ENCODE measurements at regions not wholly inside any gene's neighbourhood (a gene's known extent, or its start where the extent isn't known, plus 50 kb on each side); places are given as distances from the start of the nearest gene placed in this dataset.
A peak's percentile ranks its signal among the peaks of the same experiment; 100 is the strongest.

- no peak for DNase-seq (ENCODE audit: low read depth)
- TF ChIP-seq CTCF (conservative IDR thresholded peaks at IDR 0.05; ENCODE audit: control insufficient read depth, insufficient read depth, low read depth, low read length): no peak
- H3K4me3 ChIP-seq (ENCODE audit: control insufficient read depth, low read depth, low read length): no peak overlapping the region
These were observed 88.1 kb upstream of the PIEZO2 start for GRCh38 chr18:11237484-11237883.

DNA sequence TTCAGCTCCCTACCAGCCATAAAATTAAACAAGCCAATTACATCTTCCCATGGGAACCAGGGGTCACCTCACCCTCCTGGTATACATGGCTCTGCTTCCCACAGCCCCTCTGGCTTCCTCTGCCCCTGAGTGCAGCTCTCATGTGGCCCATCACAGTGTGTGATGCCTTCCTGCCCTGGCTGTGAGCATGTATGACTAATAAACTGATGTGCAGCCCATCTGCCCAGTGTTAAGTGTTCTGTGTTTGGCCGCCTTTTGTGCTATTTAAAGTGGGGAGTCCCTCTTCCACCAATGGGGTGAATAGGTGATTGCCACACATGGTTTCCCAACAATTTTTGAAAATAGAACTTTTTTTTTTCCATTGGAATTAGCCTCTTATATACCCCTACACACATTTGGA, 87.7 kb upstream of the PIEZO2 start:
- TF ChIP-seq CTCF (conservative IDR thresholded peaks at IDR 0.05; ENCODE audit: control insufficient read depth, insufficient read depth, low read depth, low read length): no peak
- DNase-seq (ENCODE audit: low read depth): no peak
- no peak overlapping the region for H3K4me3 ChIP-seq (ENCODE audit: control insufficient read depth, low read depth, low read length)

DNA sequence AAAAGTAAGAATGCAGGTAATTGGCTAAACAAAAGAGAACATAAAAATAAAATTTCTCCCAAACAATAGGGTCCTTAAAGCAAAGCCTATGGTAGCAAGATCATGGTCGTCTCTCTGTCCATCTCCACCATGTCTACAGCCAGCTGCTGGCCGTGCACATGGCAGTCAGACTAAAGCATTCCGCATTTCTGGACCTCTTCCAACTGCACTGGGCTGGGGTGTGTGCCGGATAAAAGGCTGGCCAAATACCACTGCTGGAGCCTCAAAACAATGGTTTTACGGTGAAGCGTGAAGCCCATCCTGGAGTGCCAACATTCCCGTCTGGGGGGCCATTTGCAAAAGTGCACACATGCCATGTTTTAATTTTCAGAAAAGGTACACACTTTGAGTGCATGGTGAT, 74.8 kb upstream of the PIEZO2 start:
- TF ChIP-seq CTCF (conservative IDR thresholded peaks at IDR 0.05; ENCODE audit: control insufficient read depth, insufficient read depth, low read depth, low read length): no peak
- no peak overlapping the region for H3K4me3 ChIP-seq (ENCODE audit: control insufficient read depth, low read depth, low read length)
- DNase-seq (ENCODE audit: low read depth): no peak

DNA sequence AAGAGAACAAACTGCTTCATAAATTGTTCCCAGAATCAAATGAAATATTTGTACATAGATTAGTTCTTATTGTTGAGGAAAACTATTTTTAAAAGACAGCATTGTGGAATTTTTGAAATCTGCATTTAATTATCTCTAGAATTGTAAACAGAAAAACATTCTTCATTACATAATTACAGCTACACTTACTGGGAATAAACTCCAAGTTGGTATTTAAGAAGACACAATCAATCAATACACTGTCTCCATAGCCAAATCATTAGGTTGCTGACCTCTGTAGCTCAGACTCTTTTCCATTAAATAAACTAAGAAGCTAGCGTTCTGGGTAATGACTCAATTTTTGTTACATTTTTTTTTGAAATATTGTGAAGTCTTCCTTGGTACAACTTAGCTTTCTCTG, 70.2 kb upstream of the PIEZO2 start:
- no peak for TF ChIP-seq CTCF (conservative IDR thresholded peaks at IDR 0.05; ENCODE audit: control insufficient read depth, insufficient read depth, low read depth, low read length)
- H3K4me3 ChIP-seq (ENCODE audit: control insufficient read depth, low read depth, low read length): no peak overlapping the region
- peak; percentile 2 for DNase-seq (ENCODE audit: low read depth)

GRCh38 chr18:11215216-11215615, 65.8 kb upstream of the PIEZO2 start:
- no peak overlapping the region for H3K4me3 ChIP-seq (ENCODE audit: control insufficient read depth, low read depth, low read length)
- no peak for DNase-seq (ENCODE audit: low read depth)
- TF ChIP-seq CTCF (conservative IDR thresholded peaks at IDR 0.05; ENCODE audit: control insufficient read depth, insufficient read depth, low read depth, low read length): no peak

GRCh38 chr18:11204020-11204419, 54.7 kb upstream of the PIEZO2 start:
- H3K4me3 ChIP-seq (ENCODE audit: control insufficient read depth, low read depth, low read length): no peak overlapping the region
- no peak for TF ChIP-seq CTCF (conservative IDR thresholded peaks at IDR 0.05; ENCODE audit: control insufficient read depth, insufficient read depth, low read depth, low read length)
- DNase-seq (ENCODE audit: low read depth): no peak

- TF ChIP-seq CTCF (conservative IDR thresholded peaks at IDR 0.05; ENCODE audit: control insufficient read depth, insufficient read depth, low read depth, low read length): no peak
- no peak overlapping the region for H3K4me3 ChIP-seq (ENCODE audit: control insufficient read depth, low read depth, low read length)
- DNase-seq (ENCODE audit: low read depth): no peak
These were observed 50.1 kb upstream of the PIEZO2 start for GRCh38 chr18:11199477-11199876.
